NCI-H2171 treated with DMSO at 0.1 percent for 48 hours (cell line): ENCODE measurements at regions not wholly inside any gene's neighbourhood (a gene's known extent, or its start where the extent isn't known, plus 50 kb on each side); places are given as distances from the start of the nearest gene placed in this dataset.

Experiments
- DNase-seq: peaks from one replicate; lab custom pipeline; 2025; lab: John Stamatoyannopoulos, UW

DNA sequence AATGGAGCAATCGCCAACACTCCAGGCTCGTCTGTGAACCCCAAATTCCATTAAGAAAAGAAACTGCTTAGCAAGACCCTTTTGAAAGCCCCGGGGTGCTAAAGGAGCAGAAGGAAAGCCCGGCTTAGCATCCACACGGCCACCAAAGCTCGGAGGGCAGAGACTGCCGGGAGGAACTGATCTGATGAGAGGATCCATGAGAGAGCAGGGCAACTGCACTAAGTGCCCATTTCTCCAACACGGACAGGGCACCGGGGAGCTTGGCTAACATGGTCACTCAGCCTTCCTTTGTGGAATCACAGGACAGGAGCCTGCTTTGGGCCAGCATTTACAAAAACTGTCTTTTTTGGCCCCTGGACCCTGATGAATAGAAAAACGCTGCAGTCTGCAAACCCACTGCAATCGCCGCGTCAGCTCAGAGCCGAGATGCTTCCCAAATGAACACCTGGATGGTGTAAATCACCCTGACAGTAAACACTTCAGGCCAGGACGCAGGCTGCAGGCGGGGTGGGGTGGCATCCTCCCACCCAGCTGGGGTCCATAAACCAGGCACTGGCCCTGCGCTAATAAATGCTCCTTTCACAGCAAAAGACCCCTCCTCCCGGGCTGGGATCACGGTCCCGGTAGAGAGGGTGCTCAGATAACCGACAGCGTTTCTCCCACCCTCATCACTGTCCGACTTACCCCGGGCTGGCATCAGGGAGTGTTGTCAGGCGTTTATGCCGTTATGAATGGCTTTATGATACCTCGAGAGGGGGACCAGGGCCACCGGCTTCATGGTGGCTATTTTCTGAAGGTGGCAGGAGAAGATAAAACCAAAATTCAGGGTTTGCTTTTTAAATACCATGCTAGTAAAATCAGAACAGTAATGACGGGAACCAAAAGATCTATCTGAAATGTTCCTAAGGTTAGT is 299.5 kb downstream of the IRF8 start:
- no peak for DNase-seq

DNA sequence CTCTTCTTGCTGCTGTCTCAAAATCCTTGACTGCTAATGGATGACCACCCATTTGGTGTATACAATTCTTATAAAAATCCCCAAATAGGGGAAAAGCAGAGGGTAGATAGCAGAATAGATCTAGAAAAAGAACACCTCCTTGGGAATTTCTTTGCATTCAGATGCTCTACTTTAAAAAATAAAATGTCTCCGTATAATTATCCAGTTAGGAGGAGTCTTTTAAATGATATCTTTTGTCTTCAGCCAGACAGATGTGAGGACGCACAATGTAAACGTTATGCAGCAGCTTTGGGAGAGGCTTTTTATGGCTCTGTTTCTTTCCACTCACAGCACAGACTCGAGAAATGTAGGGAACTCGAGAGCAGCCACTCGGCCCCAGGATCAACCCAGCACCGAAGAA is 300.2 kb downstream of the IRF8 start:
- no peak for DNase-seq

DNA sequence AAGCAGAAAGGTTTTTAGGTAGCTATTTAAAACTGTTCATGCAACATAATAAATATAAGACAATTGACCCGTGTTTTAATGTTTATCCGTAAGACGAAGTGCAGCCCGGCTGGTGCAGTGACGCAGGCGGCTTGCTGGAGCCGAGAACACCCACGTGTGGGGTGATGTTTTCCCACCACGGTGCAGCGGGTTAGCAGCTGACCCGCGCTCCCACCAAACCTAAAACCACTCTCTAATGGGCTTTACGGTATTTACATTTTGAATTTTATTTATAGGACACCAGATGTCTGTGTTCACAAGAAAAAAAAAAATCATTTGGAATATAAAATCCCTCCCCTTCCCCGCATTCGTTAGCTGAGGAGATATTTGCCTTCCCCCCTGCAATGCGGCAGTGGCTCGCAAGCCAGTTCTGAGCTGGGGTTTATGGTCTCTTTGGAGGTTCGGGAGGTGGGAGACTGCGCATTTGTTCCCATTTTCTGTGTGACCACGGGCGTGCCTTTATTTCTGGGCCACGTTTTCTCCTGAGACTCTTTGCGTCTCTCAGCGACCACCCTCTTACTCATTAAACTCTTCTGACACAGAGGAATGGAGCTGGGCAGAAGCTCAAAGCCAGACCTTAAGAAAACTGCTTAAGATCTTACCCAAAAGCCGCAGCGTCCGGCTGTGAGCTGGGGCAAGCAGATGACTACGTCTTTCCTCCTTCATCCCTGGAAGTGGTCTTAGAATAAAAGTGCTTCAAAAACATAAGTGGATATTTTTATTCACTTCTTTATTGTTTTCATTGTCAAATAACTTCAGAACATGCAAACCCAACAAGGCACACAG is 301.1 kb downstream of the IRF8 start:
- no peak for DNase-seq

DNA sequence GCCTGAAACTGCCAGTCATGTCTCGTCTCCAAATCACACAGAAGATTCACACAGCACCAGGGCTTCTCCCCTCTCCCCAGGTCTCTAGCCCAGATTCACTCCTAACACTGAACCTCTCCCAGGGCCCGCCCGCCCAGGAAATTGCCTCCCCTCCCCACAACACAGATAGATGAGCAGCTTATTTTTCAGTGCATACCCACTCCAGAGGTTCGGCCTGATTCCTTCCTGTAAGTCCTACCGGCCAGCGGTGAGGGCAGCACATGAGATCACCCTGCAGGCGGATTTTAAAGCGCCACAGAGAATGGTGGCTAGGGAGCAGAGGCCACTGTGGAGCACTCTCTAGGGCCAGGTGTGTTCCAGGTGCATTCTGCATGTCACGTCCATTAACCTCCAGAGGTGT is 301.8 kb downstream of the IRF8 start:
- no peak for DNase-seq

DNA sequence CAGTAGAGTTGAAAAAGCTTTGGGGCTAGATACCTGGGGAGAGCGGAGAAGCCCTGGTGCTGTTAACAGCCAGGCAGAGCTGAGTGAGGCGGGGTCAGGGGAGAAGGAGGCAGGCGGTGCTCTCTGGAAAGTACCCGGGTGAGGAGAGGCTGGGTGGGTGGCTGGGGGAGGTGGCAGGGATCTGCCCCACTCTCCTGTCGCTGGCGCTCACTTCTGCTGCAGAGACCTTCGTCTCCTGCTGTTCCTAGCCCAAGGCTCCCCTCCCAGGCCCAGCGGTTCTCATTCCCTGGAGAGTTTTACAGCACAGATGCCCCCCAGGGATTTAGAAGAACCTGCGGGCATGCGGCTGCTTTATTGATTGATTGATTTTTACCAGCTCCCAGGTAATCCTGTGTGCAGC is 302.8 kb downstream of the IRF8 start:
- DNase-seq, result no peak

DNA sequence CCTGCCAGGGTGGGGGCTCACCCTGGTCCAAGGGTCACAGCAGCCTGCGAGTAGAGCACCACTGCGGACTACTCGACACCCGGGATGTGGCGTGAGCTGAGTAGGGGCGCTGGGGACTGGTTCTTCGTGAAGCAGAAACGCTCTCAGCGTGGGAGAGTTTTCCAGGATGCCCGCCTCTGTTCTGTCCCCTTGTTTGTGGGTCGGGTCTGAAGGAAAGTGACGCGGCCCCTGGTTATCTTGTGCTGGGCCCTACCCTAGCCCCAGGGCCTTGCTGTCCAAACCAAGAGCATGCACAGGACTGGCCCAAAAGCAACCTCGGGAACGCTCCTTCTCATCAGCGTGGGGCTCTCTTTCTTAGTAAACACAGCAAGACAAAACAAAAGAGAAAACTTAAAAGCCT is 303.3 kb downstream of the IRF8 start:
- DNase-seq, result no peak

DNA sequence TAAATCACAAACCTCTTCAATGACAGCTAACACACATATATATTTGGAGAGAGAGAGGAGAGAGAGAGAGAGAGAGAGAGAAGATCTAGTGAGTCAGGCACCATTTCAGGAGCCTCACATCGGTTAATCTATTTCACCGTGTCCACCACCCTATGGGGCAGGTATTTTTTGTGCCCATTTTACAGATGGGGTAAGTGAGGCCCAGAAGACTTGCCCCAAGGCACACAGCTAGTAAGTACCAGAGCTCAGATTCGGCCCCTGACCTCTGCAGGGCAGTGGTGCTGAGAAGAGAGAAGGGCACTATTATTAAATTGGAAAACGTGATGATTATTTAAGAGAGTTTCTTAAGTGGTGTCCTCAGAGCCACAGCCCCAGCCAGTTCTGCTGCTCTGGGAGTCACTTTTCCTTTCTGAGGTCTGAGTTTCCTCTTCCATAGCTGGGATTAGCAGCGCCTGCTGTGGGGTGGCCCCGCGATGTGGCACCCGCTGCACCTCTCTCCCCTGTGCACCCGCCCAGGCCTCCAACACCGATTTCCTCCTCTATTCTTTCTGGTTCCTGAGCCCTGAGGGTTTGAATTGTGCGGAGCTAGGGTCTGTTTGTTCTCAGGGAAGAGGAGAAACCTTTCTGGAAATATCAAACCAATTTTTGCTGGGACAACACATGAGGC is 303.9 kb downstream of the IRF8 start:
- no peak for DNase-seq

DNA sequence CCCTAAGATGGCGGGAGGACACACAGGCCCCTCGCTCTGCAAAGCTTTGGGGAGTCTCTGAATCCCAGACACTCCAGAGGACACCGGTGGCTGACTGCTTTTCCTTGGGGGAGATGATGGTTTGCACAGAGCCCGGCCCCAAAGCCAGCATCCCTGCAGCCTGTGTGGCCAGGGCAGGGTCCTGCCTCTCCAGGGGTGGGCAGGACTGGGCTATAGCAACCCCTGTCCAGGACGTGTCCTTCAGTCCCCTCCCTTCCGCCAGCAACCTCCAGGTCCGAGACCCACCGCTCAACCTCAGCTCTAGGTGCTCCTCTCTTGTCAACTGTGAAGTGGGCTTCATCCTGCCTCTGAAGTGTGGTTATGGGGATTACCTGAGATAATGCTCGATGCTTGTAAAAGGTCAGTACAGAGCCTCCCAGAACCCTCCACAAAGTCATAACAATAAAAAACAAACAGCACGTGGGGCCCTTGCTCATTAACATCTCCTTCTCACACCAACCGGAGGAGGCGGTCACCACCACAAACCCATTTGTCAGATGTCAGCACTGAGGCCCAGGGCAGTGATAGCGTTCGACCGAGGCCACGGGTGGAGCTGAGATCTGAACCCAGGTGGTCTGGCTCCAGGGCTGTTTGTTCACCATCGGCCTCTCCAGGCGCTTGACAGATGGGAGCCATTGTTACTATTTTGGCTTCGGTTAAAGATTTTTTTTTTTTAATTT is 304.8 kb downstream of the IRF8 start:
- DNase-seq, result no peak

DNA sequence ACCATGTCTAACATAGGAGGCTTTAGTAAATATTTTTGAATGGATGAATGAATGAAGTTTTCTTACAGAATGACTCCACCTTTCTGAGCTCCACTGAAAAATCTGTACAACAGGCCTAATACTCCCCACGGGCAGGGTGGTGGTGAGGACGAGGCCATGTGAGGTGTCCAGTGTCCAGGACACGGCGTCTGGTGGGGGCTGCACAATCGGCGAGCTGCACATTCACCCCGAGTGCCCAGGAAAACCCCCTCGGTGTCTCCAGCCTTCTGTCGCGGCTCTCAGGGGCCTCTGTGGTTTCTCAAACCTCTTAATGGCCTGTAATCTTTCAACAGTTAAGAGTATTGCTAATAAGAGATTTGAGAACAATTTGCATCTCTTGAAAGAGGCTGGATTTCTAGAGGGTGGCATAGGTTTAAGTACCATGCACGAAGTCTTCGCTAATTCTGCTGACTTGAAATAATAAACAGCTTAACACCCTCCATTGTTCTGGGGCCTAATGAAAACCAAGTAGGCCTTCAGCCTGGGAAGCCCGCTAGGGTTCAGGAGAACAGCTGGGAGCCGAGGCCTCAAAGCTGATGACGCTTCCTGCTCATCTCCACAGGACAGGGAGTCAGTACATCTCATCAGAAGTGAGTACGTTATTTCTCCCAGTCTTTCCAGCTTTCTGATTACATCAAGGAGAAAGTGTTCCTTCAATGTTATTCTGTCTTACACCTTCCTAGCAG is 304.6 kb upstream of the FOXF1 start:
- no peak for DNase-seq

DNA sequence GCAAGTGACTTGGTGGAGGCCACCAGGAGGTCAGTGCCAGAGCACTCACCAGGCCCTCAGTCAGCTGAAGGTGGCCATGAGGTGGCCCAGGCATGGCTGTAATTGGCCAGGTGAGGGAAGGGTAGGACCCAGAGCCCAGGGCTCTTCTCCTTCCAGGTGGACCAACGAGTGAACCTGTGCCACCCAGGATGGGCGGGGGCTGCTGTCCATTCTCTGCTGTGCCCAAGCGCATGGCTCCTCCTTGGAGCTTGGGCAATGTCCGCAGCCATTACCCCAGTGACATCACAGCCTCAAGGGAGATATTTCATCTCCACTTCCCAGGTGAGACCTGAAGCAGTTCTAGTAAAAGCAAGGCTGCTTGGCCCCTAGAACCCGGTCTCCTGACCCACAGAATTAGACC is 303.0 kb upstream of the FOXF1 start:
- DNase-seq, result no peak

DNA sequence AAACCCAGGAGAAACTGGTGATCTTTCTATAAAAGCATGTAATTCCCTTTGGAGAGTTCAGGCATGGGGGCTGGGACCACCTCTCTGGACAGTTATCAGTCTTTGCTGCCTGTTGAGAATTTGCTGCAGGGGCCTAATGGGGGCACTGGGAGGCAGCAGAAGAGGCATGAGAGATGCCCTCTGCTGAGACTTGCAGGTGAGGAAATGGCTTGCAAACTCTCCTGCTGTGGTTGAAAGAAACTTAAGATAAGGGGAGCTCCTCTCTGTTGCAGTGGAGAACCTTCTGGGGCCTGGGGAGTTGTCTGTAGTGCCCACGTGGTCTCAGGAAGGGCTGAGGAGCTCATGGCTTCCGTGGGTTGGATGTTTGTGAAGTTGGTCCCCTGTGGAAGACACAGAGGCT is 301.1 kb upstream of the FOXF1 start:
- no peak for DNase-seq

DNA sequence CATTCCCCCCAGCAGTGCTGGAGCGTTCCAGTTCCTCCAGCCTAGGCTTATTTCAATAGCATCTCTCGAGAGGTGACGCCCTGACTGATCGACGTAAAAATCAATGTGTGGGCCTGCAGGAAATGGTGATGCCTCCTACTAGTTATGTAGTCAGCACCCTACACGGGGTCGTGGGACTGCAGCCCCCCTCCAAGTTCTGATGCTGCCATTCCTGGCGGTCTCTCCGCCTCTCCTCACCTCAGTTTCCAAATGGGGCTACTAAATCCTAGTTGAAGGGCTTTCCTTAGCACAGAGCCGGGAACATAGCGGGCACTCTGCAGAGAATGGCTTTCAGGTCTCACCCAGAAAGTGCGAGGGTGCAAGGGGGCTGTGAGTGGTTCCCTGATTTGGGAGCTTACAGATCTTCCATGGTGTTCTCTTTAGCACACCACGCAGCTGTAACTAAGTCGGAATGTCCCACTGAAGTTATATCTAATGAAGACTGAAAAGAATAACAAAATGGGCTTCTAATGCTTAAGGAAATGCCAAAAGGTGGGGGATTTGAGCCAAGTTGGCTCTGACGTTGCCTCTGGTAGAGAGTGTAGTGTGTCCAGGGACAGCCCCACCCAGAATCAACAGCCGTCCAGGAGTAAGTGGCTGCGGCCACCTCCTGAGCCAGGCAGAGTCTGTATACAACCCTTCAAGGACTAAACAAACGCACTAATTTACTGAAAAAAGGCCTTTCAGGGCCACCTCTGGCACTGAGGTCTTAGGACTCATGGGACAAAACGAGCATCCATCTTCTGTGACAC is 299.7 kb upstream of the FOXF1 start:
- DNase-seq, result no peak

DNA sequence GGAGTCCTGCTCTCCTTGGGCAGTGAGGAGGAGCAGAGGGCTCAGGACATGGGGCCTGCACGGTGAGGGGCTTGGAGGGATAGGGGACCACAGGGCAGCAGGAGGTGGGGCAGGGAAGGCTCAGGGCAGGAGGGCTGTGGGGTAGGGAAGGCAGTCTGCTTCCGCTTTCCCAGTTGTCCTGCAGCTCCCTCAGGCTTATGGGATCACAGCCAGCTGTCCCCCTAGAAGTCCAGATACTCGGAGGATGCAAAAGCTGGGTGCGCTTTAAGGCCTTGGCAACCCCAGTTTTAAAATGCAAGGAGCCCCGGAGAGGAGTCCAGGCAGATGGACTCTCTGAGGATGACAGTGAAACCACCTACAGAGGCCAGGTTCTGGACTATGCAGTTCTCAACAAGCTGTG is 299.1 kb upstream of the FOXF1 start:
- DNase-seq, result no peak

DNA sequence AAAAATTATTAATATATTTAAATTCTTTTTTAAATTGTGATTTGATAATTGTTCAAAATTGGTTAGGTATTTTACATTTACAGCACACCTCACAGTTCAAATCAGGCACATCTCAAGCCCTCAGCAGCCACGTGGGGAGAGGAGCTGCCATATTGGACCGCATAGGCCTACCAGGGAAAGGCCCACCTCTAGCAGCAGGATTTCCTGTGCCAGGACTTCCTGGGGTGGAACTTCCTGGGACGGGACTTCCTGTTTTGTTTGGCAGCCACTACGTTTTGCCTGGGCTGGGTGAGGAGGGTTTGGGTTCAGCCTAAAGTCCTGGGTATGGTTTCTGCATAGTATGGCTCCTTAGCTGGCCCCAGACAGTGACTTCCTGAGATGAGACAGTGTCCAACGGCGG is 298.5 kb upstream of the FOXF1 start:
- DNase-seq, result no peak

DNA sequence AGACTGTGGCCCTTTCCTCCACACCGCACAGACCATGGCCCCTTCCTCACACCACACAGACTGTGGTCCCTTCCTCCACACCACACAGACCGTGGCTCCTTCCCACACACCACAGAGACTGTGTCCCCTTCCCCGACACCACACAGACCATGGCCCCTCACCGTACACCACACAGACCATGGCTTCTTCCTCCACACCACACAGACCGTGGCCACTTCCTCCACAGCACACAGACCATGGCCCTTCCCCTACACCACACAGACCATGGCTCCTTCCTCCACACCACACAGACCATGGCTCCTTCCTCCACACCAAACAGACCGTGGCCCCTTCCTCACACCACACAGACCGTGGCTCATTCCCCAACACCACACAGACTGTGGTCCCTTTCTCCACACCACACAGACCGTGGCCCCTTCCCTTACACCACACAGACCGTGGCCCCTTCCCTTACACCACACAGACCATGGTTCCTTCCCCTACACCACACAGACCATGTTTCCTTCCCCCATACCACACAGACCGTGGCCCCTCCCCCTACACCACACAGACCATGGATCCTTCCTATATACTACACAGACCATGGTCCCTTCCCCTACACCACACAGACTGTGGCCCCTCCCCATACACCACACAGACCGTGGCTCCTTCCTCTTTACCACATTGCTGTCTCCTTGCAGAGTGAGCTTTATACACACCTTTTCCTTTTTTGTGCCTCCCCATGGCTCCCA is 297.5 kb upstream of the FOXF1 start:
- no peak for DNase-seq

DNA sequence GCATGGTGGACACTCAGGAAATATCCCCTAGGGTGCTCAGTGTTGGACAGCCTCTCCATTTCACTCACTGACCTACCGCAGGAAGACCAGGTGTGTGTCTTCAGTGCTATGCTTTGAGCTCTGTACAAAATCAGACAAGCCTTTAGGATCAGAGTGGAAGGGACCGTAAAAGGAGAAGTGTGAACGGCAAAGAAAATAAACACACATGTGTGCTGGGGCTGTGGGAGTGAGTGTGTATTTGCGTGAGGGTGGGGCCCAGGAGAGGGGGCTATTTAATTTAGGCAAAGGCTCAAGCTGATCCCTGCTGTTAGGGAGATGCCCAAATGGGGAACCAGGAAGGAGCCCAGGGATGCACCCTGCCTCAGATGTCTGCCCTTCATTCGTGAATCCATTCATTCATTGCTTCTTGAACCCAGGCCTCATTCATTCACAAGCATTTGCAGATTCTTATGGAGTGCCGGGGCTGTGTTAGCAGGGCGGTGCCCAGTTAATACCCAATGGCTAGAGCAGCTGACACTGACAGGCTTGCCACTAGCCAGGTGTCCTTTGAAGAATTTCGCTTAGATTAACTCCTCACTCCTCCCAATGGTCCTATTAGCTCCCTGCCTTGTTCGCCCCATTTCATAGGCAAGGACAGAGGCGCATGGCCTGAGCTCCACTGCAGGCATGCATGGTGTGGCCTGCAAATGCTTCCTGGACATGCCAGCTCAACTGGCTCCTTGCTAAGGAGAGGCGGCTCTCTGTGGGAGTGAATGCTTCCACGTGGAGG is 296.7 kb upstream of the FOXF1 start:
- no peak for DNase-seq

DNA sequence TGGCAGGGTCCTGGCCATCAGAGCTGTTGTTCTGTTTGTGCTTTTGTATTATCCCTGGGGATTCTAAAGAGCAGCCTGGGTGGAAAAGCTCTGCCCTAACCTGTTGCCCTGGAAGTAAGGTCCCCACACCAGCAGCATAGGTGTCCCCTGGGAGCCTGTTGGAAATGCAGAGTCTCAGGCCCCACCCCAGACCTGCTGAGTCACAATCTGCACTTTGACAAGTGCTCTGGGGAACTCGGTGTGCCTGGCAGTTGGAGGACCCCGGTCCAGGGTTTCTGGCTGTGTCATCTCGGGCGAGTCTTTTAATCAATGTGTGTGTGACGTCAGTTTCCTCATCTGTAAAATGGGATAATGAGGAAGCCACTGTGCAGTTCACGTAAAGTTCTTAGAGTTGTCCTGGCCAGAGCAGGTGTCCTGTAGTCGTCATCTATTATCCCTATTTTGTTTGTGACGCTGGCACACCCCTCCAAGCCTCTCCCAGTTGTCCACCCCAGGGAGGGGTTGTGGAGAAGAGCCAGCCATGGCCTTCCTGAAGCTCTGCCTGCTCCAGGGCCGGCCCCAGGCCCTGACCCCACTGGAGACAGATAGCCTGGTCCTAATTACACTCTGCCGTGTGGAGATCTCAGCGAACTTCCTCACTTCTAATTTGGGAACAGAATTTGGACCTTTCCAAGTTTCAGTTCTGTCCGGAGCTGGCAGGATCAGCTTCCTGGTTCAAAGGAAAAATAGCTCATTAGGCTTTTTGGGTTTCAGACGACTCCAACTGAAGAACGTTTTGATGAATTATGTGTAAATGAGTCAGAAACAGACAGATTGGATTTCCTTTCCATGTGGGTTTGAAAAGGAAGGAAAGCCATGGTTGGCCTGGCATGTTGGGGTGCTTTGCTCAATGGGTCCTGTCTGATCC is 295.7 kb upstream of the FOXF1 start:
- no peak for DNase-seq
